Stimulated activated CD4-positive, alpha-beta T cell treated with anti-CD3 and anti-CD28 coated beads, TNF-alpha, amount 100 ng/mL, for 1 hour (primary cell): ENCODE measurements at regions not wholly inside any gene's neighbourhood (a gene's known extent, or its start where the extent isn't known, plus 50 kb on each side); places are given as distances from the start of the nearest gene placed in this dataset.

Experiments used
- DNase-seq, 3 donors: peaks; one replicate each; pipeline ENCODE4 v3.0.0-alpha.2; 2020; ENCODE audit warnings: low read depth in 3 of 3, low spot score in 1 of 3

DNA sequence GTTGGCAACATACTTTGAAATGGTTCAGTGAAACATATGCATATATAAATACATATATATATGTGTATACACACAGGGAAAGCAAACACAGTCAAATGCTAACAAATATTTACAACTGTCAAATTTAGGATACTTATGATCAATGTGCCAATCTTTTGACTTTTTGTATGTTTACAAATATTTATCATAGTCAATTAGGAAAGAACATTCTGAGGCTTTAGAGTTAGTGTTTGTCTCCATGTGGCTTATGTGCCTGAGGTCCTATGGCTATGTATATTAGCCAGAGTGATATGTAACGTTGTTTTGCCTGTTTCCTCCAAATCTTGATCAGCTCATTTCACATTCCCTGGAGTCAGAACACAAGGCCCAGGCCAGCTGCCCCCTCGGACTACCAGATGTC is 126.5 kb upstream of the MAN1A1 start:
- DNase-seq, result no peak

DNA sequence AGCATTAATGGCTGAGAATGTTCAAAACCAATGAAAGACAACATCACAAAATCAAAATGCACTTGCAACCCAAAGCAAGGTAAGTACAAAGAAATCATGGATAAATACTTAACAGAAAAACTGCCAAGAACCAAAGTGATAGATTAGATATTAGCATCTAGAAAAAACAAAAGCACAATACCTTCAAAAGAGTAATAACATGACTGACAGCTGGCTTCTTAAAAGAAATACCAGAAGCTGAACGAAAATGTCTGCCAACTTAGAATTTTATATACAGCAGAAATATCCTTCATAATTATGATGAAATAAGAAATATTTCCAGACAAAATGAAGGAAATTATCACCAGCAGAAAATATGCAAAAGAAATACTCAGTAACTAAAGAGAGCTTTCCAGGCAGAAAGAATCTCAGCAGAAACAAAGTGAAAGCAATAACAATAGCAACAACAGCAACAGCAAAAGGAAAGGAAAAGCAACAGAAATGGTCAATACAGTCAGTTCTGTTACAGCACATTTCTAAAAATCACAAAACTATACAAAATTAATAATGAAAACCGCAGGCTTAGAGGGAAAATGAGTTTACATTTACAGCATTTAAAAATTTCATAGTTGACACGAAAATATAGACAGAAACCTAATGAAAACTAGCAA is 121.5 kb upstream of the MAN1A1 start:
- DNase-seq, result no peak

DNA sequence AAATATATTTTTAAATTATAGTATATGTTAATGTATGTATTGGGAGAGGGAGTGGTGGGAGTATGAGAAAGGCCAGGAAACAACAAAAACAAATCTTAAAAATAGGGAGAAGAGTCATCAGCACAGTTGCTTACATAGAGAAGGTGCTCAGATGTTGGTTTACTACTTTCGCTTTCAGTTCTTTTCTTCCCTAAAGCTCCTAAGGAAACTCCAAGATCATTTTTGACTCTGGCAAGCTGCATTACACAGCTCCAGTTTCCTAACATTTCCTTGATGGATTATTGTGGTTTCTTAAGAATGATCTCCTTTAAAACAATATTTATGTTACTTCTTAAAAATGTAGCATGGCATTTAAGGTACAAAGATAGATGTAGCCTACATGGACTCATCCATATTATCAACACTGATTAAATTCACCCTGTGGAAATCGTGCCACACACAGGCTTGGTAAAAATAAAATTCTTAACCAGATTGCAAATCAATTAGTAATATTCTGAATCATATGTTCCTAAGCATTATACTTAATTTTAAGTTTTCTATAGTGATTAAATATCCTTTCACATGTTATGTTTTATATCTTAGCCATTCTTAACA is 118.0 kb upstream of the MAN1A1 start:
- no peak for DNase-seq

DNA sequence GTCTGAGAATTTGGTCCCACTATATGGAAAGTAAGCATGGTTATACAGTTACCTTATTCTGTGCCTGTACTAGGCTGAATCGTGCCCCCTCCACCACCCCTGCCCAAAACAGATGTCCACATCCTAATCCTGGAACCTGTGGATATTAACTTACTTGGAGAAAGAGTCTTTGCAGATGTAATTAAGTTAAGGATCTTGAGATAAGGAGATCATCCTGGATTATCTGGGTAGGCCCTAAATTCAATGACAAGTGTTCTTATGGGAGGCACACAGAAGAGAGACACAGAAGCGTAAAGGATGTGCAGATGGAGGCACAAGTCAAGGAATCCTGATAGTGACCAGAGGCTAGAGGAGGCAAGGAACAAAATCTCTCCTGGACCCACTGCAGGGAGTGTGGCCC is 116.7 kb upstream of the MAN1A1 start:
- DNase-seq, result no peak

DNA sequence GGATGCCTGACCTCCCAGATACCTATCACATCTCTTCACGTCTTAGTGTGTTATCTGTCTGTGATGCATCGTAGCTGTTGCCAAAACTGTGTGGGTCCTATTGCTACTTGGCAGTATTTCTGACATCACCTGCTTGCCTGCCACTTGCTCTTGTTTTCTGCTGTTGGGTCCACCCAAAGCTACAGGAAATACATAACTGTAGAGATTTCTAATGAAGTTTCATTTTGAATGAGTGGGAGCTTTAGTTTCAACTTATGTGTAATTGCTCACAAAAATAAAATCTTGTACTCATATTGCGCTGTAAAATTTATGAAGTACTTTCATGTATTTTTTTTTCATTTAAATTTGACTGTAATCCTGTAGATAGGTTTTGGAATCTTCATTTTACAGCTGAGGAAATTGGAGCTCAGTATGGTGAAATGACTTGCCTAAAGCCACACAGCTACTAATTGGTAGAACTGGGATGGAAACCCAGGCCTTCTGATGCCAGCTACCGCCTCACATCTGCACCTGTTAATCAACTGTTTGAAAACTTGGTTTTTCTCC is 113.6 kb upstream of the MAN1A1 start:
- DNase-seq, result no peak

DNA sequence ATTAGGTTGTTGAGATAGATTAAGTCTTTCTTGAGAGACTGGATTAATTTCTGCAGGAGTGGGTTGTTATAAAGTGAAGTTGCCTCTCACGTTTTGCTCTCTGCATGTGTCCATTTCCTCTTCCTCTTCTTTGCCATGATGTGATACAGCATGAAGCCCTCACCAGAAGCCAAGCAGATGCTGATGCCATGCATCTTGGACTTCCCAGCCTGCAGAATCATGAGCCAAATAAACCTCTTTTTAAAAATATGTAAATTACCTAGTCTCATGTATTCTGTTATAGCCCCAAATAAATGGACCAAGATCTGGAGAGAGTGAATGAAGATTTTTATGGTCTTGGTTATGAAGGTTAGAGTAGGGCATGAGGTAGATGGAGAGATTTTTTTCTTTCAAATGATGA is 111.6 kb upstream of the MAN1A1 start:
- DNase-seq, result no peak

DNA sequence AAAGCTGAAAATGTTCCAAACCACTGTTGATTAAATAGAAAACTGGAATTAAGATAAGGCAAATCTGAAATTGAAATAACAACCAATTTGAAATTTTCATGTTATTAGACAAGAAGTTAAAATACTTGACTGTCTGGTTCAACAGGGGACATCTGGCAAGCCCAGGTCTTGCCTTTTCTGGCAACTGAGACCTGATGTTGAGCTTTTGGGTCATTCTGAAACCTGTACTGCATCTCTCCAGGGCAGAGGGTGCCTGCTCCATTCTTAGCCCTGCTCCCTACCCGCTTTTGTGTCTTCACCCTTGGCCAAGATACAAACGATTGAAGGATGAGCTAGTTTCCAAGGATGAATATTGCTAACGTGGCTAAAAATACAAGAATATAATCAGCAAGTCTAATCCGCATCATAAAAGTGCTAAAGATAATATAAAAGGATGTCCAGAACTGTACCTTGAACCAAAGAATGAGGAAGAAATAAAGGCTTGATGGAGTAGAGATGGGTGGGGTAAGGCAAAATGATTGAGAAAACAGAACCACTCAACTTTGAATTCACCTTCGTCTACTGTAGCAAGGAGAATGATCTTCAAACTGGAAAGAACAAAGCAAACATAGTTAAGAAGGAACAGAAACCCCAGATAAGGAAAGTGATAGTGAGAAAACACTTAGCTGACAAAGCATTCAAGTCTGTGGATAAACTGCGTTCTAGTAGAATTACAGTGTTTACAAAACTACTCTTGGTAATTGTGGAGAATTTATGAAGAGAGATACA is 109.8 kb upstream of the MAN1A1 start:
- no peak for DNase-seq

DNA sequence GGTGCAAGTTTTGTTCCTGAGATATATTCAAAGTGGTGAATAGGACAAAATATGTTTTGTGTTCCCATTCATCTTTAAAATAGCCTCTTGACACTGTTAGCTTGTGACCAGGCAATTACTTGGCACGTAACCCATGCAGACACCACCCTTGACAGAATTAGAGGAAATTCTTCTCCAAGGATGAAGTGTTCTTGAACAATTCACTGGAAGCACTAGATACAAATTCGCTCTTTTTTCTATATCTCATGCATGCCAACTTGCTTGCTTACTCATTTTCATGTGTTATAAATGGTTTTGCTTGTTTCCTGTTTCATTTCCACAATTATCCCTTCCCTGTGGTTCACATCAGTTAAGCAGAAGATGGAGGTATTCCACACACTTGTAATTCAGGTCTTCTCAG is 105.2 kb upstream of the MAN1A1 start:
- DNase-seq, result no peak

DNA sequence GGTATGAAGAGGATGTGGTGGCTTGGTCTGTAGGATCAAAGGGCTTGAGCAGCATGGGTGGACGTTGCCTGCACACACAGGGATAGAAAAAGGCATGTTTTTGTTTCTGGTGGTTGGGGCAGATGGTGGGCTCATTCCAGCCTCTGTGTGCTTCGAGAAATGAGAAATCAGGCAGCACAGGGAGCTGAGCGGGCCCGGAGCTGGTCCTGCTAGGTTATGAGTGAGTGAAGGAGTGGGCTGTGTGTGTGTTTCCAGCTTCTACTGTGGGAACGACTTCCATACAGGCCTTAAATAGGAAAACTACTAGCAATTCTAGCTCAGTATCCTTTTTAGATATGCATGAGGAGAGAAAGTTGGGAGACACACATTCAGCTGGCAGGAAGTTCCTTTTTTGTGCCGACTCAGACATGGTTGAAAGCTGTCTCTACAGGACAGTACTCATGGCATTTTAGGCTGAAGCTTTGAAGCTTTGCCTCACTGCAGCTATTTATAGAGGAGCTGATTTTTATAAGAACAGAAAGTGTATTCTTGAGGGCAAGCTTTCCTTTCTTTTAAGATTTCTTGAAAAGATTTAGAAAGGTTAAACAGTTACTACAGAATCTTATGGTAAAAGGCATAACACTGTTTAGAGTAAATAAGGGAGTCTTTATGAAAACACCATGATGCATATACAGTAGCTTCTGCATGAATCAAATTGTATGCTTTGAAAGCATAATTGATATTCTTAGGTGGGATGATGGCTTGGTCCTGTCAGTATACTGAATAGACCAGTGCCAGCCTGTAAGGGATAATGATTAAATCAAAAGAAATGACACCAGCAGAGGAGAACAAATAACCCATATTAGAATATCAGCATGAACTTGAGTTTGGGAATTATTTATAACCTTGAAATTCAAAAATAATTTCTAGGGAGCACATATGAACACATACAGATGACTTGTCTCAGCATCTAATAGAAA is 104.0 kb upstream of the MAN1A1 start:
- DNase-seq, result no peak

DNA sequence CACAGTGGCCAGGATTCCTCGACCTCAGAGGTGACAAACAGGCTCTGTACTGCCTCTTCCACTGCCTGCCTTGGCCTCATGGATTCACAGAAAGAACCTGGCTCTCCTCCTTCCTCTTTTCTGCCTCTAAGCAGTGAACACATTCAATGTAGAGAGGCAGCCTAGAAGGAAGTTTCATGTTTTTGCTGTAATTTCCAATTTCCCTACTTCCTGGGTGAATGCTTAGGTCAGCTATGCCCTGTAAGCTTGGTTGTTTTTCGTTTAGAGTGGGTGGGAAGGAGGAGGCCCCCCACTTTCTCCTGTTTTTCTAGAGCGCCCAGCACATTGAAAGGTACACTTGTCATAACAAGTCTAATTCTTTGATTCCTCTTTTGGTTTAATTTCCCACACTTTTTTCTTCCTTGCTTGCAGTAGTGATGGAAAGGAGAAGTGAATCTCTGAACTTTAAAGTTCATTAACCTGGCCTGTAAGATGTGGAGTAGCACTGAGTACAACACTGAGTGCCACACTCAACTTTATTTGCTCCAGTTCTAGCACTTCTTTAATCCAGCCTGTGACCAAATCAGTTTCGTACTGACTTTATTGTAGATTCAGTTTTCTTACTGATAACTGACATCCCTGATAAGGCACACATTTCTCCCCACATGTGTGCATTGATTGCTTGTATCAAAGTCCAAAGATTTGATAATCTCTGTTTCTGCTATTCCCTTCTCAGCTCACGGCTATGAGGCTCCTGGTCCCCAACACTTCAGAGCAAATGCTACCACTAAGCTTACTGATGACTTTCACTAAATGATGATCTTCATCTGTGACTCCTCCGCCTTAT is 100.0 kb upstream of the MAN1A1 start:
- no peak for DNase-seq

DNA sequence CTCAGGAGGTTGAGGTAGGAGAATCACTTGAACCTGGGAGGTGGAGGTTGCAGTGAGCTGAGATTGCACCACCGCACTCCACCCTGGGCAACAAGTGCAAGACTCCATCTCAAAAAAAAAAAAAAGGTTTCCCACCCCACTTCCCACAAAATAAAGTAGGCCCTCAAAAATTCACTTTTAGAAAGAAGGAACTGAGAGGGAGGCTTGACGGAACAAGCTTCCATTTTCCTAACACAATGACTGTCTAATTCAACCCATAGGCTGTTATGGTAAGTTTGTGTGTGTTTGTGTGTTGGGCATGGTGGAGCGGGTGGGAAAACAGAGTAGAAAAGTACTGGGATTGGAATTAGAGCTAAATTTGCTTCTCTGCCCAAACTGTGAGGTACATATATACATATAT is 98.4 kb upstream of the MAN1A1 start:
- no peak for DNase-seq

DNA sequence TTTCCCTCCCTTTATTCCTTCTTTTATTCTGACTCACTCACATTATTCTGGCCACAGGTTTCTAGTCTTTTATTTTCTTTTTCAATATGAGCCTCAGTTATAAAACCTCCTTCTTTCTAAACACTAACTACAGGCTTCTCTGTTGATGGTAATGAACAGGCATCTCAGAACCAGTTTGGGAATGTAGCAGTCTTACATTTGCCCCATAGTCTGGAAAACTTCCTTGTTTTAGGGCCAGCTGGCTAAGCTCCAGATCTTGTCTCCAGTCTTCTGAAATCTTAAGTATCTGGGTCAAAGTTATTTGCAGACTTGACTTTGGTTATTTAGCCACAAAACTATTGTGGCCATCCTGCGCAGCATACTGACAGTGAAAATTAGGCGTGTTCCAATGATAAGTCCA is 97.0 kb upstream of the MAN1A1 start:
- no peak for DNase-seq

DNA sequence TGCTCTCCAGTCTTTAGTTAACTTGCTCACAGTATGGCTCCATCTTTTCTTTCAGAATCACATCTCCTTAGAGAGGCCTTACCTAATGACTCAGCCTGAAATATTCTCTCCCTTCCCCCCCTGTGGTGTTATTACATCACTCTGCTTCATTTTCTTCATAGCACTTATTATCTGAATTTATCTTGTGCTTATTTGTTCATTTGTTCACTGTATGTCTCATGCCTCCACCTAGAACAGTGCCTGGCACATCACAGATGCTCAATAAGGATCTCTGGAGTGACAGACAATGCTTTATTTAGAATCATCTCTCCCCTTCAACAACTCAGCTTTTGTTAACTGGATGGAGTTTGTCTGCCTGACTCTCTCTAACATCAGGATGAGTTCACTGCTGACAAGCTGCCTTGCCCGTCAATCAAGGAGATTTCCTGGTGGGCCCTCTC is 96.6 kb upstream of the MAN1A1 start:
- no peak for DNase-seq

DNA sequence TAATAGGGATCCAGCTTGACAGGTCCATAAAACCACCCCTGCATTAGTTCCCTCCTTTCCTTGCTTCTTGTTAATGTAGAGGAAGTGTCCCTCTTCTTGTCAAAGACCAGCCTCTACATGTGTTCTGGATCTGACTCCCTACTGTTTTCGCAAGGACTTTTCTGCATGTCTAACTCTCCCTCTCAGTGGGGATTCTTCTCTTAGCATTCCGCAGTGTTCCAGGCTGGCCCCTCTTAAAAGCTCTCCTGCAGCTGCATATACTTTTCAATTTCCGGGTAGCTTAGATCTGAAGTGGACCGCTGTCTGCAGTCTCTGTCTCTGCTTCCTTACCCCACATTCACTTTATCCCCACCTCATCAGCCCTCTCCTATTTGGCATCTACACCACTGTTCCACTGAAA is 96.1 kb upstream of the MAN1A1 start:
- DNase-seq, result no peak

DNA sequence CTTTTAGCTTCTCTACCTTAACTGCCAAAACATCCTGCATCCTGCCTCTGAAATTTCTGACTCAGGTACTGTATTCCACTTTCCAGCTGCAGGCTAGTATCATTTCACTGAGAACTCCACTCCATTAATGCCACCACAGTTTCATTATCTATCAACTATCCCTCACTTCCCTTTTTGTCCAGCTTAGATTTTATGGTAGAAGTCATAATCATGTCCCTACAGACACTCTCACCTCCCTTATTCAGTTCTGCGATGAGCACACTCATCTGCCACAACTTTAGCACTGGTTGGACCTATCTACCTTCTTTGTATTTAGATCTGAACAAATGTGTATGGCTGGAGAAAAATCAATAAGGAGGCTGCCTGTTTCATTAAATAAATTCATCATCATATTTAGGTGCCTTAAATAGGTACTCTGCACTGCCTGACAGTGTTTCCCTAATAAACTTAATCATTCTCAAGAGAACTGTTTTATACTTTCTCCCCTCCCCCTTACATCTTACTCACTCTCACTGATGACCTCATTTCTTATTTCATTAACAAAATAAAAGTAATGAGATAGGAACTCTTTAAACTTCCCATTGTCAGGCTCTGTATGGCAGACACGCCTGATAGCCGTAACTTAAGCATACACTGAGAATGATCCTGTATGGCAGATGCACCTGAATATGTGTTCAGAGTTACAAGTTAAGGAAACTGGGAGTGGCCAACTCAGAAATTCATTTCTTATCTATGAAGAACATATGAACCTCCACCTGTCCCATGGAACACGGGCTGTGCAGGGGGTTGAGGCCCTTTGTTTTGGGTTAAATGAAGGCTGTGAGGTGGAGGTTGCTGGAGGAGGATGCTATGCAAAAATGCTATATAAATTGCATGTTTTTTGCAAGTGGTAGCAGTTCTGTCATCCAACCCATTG is 95.3 kb upstream of the MAN1A1 start:
- DNase-seq, result no peak

DNA sequence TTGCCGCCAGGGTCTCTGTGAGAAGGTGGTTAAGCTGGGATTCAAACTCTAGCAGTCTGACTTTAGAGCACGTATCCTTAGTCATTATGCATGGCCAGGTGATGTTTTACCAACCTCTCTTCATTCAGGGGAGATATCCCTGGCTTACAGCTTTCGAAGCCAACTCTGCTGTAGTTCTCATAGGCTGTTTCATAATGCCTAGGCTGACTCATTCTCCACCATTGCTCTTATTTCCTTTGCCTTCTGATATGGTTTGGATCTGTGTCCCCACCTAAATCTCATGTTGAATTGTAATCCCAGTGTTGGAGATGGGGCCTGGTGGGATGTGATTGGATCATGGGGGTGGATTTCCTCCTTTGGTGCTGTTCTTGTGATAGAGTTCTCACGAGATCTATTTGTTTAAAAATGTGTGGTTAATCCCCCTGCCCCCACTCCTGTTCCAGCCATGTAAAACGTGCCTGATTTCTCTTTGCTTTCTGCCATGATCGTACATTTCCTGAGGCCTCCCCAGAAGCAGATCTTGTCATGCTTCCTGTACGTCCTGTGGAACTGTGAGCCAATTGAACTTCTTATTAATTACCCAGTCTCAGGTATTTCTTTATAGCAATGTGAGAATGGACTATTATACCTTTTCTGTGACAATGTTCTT is 94.6 kb upstream of the MAN1A1 start:
- DNase-seq, result no peak

DNA sequence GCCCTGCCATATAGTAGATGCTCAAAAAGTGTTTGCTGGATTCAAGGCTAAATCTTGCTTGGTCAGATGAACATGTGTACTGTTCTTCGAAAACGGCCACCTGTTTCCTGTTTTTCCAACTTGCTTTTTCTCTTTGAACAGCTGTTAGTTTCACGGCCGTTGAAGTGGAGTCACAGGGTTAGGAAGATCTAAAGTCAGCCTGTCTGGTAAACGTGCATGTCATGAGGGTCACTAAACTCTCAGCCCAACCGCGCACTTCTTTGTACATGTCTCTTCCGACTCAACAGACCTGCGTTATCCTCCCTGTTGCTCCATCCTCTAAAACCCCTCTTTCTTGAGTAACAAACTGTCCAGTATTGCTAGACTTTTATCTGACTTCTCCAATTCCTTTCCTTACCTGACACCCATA is 93.2 kb upstream of the MAN1A1 start:
- DNase-seq, result no peak

DNA sequence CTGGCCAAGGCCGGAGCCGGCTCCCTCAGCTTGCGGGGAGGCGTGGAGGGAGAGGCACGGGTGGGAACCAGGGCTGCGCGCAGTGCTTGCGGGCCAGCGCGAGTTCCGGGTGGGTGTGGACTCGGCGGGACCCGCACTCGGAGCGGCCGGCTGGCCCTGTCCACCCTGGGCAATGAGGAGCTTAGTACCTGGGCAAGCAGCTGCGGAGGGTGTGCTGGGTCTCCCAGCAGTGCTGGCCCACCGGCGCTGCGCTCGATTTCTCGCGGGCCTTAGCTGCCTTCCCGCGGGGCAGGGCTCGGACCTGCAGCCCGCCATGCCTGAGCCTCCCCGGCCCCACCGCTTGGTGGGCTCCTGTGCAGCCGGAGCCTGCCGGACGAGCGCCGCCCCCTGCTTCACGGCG is 91.4 kb upstream of the MAN1A1 start:
- no peak for DNase-seq

DNA sequence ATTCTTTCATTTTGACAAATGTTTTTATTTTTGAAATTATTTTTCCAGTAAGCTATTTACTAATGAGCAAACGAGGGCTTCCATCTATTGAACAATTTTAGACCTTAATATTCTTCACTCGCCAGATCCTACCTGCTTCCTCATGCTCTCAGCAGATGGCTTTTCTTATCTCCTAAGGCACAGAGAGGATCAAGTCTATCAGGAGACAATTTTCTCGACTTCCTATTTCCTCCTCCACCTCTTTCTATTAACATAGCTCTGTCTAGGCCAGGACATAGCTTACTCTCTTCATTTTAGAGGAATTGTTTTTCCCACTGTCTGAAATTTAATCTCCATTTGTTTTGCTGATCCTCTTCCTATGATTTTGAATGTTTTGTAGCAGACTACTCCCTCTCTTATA is 87.0 kb upstream of the MAN1A1 start:
- no peak for DNase-seq
